B cell (primary cell): ENCODE measurements at regions not wholly inside any gene's neighbourhood (a gene's known extent, or its start where the extent isn't known, plus 50 kb on each side); places are given as distances from the start of the nearest gene placed in this dataset.

Experiments used
- ATAC-seq: fragments of 200-7000 bp; cut with Tn5 transposase; one replicate; pipeline ENCODE4 v1.10.0; 2021; ENCODE audit warnings: low read depth, mild to moderate bottlenecking, moderate number of reproducible peaks, moderate library complexity
- CTCF ChIA-PET: fragments of 350-600 bp; sonication (Branson Sonifier 250); formaldehyde crosslinking; loops from one replicate; lab custom pipeline; 2021; ENCODE audit warnings: antibody characterized with exemption, inconsistent platforms; lab: Charles Lee
- POLR2A ChIA-PET: fragments of 350-600 bp; sonication (Branson Sonifier 250); formaldehyde crosslinking; loops from one replicate; lab custom pipeline; 2021; ENCODE audit warnings: antibody characterized with exemption; lab: Charles Lee
- DNase-seq: peaks from one replicate; pipeline ENCODE4 v3.0.0; 2013
- H2AFZ ChIP-seq: 2 replicates; pipeline ENCODE4 v1.6.1; 2012; ENCODE audit warnings: mild to moderate bottlenecking, low read depth, low read length; ENCODE audit not compliant: insufficient read depth, poor library complexity, severe bottlenecking
- H3K27ac ChIP-seq, 2 donors: 1 replicate in 1 of 2; 2 replicates in 1 of 2; pipeline ENCODE4 v1.5.1; 2012 to 2013; ENCODE audit warnings: low read length in 2 of 2, mild to moderate bottlenecking in 2 of 2, moderate library complexity in 1 of 2
- H3K27me3 ChIP-seq, 4 experiments: fragments of 200-600 bp in 1 of 4; sonication (generic) in 1 of 4; replicated peaks in 1 of 4; 1 replicate in 2 of 4; 2 replicates in 2 of 4; pipeline versions ENCODE4 v1.6.1 to v1.7.0; 2013 to 2016; ENCODE audit warnings: low read length in 3 of 4, mild to moderate bottlenecking in 2 of 4, mixed read lengths in 1 of 4, moderate library complexity in 1 of 4; ENCODE audit not compliant: insufficient read depth in 4 of 4, control insufficient read depth in 3 of 4; ENCODE audit errors: control extremely low read depth in 1 of 4
- H3K36me3 ChIP-seq, 2 experiments: replicated peaks in 1 of 2; 1 replicate in 1 of 2; 2 replicates in 1 of 2; pipeline versions ENCODE4 v1.6.1 to v1.7.1; 2013; ENCODE audit warnings: low read length in 1 of 2; ENCODE audit not compliant: insufficient read depth in 2 of 2, control insufficient read depth in 1 of 2; ENCODE audit errors: control extremely low read depth in 1 of 2, extremely low read depth in 1 of 2
- H3K4me1 ChIP-seq, 2 donors: fragments of 200-600 bp in 1 of 2; sonication (generic) in 1 of 2; 1 replicate in 1 of 2; 2 replicates in 1 of 2; pipeline versions ENCODE4 v1.5.1 to v1.6.1; 2013 to 2017; ENCODE audit warnings: low read length in 2 of 2; ENCODE audit not compliant: control insufficient read depth in 2 of 2, insufficient read depth in 2 of 2
- H3K4me2 ChIP-seq: replicated peaks from 2 replicates; pipeline ENCODE3; 2012; ENCODE audit warnings: mild to moderate bottlenecking, low read depth, low read length; ENCODE audit not compliant: poor library complexity, severe bottlenecking
- H3K4me3 ChIP-seq, 5 experiments: fragments of 200-600 bp in 1 of 5; sonication (generic) in 1 of 5; 1 replicate in 3 of 5; 2 replicates in 2 of 5; pipeline versions ENCODE4 v1.5.1 to v1.7.0; 2011 to 2016; ENCODE audit warnings: low read length in 4 of 5, mild to moderate bottlenecking in 4 of 5, low read depth in 2 of 5, control low read depth in 1 of 5, moderate library complexity in 1 of 5; ENCODE audit not compliant: insufficient read depth in 1 of 5; ENCODE audit errors: control extremely low read depth in 1 of 5, extremely low read depth in 1 of 5
- H3K79me2 ChIP-seq: fragments of 200-600 bp; sonication (generic); one replicate; pipeline ENCODE4 v1.6.0; 2016; ENCODE audit warnings: low read length; ENCODE audit not compliant: control insufficient read depth, insufficient read depth
- H3K9ac ChIP-seq: fragments of 200-600 bp; sonication (generic); 2 replicates; pipeline ENCODE4 v1.6.1; 2017; ENCODE audit warnings: mild to moderate bottlenecking, low read length, moderate library complexity
- H3K9me3 ChIP-seq, 3 donors: one replicate each; pipeline versions ENCODE4 v1.6.1 to v1.7.1; 2013; ENCODE audit warnings: low read length in 2 of 3; ENCODE audit not compliant: control insufficient read depth in 2 of 3, insufficient read depth in 1 of 3; ENCODE audit errors: control extremely low read depth in 1 of 3
- H4K20me1 ChIP-seq: 2 replicates; pipeline ENCODE4 v1.6.0; 2012; ENCODE audit warnings: mild to moderate bottlenecking, low read length; ENCODE audit not compliant: insufficient read depth, control insufficient read depth, poor library complexity, severe bottlenecking
- H3K27ac Mint-ChIP-seq: one replicate; pipeline ENCODE4 v1.8.0; 2021; ENCODE audit warnings: mixed read lengths
- H3K27me3 Mint-ChIP-seq: one replicate; pipeline ENCODE4 v1.8.0; 2021; ENCODE audit warnings: mixed read lengths
- H3K4me1 Mint-ChIP-seq: one replicate; pipeline ENCODE4 v1.8.0; 2021; ENCODE audit warnings: mixed read lengths
- H3K4me3 Mint-ChIP-seq: one replicate; pipeline ENCODE4 v1.8.0; 2021; ENCODE audit warnings: mixed read lengths
- H3K9me3 Mint-ChIP-seq: one replicate; pipeline ENCODE4 v1.8.0; 2022; ENCODE audit warnings: mixed read lengths; ENCODE audit not compliant: insufficient read depth
- EZH2 ChIP-seq: IDR thresholded peaks from 2 replicates; pipeline ENCODE4 v1.6.1; 2012; ENCODE audit warnings: borderline replicate concordance, low read depth, mild to moderate bottlenecking, moderate library complexity, low read length; ENCODE audit not compliant: insufficient read depth, poor library complexity, severe bottlenecking
- WGBS: methylation state at CpG from one replicate; pipeline ENCODE4 v1.1.5; 2013; ENCODE audit warnings: missing lambda C conversion rate; ENCODE audit not compliant: insufficient coverage; 5-methylcytosine and 5-hydroxymethylcytosine counted together
- intact Hi-C: fragments of 100-400 bp; cut with micrococcal nuclease; formaldehyde crosslinking; loops from one replicate; pipeline ENCODE4 v1.10.0; 2022
- TF ChIP-seq, protein P1 (sequence below): fragments of 200-600 bp; IDR thresholded peaks from one replicate; pipeline ENCODE4 v1.8.0; 2022; ENCODE audit warnings: antibody characterized with exemption, mild to moderate bottlenecking

DNA sequence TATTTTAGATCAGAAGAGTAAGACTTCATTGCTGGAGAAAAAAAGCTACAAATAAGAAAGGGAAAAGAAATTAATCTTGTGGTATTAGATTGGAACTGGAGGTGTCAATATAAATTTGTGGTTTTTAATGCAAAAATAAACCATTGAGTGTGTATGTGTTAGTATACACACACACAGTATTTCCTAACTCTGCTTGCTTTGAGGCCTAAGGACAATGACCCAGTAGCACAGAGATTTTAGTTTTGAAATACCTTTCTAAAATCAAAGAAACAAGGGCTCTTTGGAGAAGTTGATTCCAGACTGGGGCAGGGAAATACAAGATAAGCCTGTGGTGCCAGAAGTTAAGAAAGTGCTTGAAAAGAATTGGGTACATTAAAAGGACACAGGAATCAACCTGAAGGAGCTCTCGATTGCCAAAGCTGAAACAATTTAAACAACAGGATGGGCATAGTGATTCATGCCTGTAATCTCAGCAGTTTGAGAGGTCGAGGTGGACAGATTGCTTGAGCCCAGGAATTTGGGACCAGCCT, 84.6 kb upstream of the DTNBP1 start:
- Histone ChIP-seq H3K27me3 (no peaks in the 10 kb centered on the region), H3K9me3 (no peaks in the 10 kb centered on the region), H3K4me3 (no peak overlapping the region), H2AFZ (no peak overlapping the region), H3K4me1 (no peaks in the 10 kb centered on the region), H3K79me2 (no peaks in the 10 kb centered on the region), H3K9ac (no peak overlapping the region), H4K20me1 (no peaks in the 10 kb centered on the region), H3K4me2 (no peak overlapping the region), H3K36me3 (no peaks in the 10 kb centered on the region), H3K27ac (no peak overlapping the region)
- ChIA-PET POLR2A (no interaction called here), CTCF (no interaction called here)
- H3K9me3 Mint-ChIP-seq = no peaks in the 10 kb centered on the region
- TF ChIP-seq EZH2 = no peak
- TF ChIP-seq, protein P1, sequence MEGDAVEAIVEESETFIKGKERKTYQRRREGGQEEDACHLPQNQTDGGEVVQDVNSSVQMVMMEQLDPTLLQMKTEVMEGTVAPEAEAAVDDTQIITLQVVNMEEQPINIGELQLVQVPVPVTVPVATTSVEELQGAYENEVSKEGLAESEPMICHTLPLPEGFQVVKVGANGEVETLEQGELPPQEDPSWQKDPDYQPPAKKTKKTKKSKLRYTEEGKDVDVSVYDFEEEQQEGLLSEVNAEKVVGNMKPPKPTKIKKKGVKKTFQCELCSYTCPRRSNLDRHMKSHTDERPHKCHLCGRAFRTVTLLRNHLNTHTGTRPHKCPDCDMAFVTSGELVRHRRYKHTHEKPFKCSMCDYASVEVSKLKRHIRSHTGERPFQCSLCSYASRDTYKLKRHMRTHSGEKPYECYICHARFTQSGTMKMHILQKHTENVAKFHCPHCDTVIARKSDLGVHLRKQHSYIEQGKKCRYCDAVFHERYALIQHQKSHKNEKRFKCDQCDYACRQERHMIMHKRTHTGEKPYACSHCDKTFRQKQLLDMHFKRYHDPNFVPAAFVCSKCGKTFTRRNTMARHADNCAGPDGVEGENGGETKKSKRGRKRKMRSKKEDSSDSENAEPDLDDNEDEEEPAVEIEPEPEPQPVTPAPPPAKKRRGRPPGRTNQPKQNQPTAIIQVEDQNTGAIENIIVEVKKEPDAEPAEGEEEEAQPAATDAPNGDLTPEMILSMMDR = no peak
- DNase-seq = no peak
- H3K4me1 Mint-ChIP-seq = no peaks in the 10 kb centered on the region
- WGBS = 100% methylated on average over 1 of the region's 2 CpGs
- H3K27me3 Mint-ChIP-seq = peaks cover 13% of the 10 kb centered on the region
- H3K4me3 Mint-ChIP-seq = no peak overlapping the region
- no peak overlapping the region for H3K27ac Mint-ChIP-seq
- no peak for ATAC-seq
- intact Hi-C loops = no loop called here

DNA sequence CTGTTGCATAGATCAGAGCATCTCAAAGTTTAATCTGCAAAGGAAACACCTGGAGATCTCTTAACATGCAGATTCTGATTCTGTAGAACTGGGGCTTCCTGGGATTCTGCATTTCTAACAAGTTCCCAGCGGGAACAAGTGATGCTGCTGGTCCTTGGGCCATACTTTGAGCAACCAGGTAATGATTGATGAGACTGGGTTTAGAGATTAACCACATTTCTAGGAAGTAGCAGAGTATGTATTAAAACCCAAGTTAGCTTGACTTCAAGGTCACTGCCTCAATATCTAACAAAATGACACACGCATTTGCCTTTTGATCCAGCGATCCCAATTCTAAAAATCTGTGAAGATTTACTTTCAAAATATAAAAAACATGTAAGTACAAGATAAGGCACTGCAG, 83.0 kb upstream of the DTNBP1 start:
- TF ChIP-seq EZH2 = no peak
- TF ChIP-seq, protein P1 = no peak
- Histone ChIP-seq H2AFZ (no peak overlapping the region), H3K9ac (no peak overlapping the region), H3K79me2 (no peaks in the 10 kb centered on the region), H3K4me1 (no peaks in the 10 kb centered on the region), H3K4me3 (no peak overlapping the region), H3K4me2 (no peak overlapping the region), H3K27ac (no peak overlapping the region), H3K36me3 (no peaks in the 10 kb centered on the region), H4K20me1 (no peaks in the 10 kb centered on the region), H3K9me3 (no peaks in the 10 kb centered on the region), H3K27me3 (no peaks in the 10 kb centered on the region)
- no peak for DNase-seq
- Mint-ChIP-seq H3K9me3 (no peaks in the 10 kb centered on the region), H3K27me3 (peaks cover 14% of the 10 kb centered on the region), H3K27ac (no peak overlapping the region), H3K4me1 (no peaks in the 10 kb centered on the region), H3K4me3 (no peak overlapping the region)
- intact Hi-C loops = no loop called here
- no peak for ATAC-seq
- no CpG with 5 or more reads among the region's 3 CpGs for WGBS
- ChIA-PET POLR2A (no interaction called here), CTCF (no interaction called here)
